ENCODE measurements at regions not wholly inside any gene's neighbourhood (a gene's known extent, or its start where the extent isn't known, plus 50 kb on each side); places are given as distances from the start of the nearest gene placed in this dataset.

DNA sequence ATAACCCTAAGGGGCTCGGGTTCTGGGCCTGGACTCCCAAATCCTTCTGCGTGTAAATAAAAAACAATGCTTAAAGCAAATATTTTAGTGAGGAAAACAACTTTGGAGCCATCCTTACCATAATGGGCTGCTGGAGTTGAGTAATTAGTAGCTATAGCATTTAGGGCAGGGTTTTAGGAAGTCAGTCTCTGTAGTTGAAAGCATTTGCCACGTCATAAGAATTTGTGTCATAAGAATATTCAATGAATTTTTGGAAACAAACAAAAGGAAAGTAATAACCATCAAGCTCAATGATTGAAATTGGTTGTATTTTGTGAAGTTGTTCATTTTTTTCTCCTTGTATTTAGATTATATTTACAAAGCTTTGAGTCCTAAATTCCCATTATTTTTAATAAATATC is 114.8 kb upstream of the ELL2 start:
- TF ChIP-seq CTCF (IDR thresholded peaks at IDR 0.05) (no peak), POLR2AphosphoS5 (IDR thresholded peaks at IDR 0.05) (no peak), POLR2A (IDR thresholded peaks at IDR 0.05) (no peak)

Data from gastroesophageal sphincter (tissue), 3 donors.